Kidney (tissue), 13 donors: ENCODE measurements at regions not wholly inside any gene's neighbourhood (a gene's known extent, or its start where the extent isn't known, plus 50 kb on each side); places are given as distances from the start of the nearest gene placed in this dataset.

Experiments used
- DNase-seq, 5 donors: peaks; one replicate each; pipeline ENCODE4 v3.0.0-alpha.2; 2013 to 2020
- FAIRE-seq: peaks from 2 replicates; lab custom pipeline; 2012; peaks lifted over from hg19 to GRCh38; lab: Jason Lieb, UNC
- H3K27ac ChIP-seq, 2 donors: one replicate each; pipeline ENCODE4 v1.7.0; 2013; ENCODE audit warnings: low read depth in 2 of 2, low read length in 2 of 2, inconsistent platforms in 1 of 2
- H3K27me3 ChIP-seq: one replicate; pipeline ENCODE4 v1.7.1; 2013; ENCODE audit warnings: low read length, inconsistent platforms; ENCODE audit not compliant: control insufficient read depth, insufficient read depth
- H3K36me3 ChIP-seq, 3 donors: one replicate each; pipeline versions ENCODE4 v1.7.0 to v1.7.1; 2013; ENCODE audit warnings: low read length in 3 of 3, control low read depth in 1 of 3, inconsistent platforms in 1 of 3; ENCODE audit not compliant: insufficient read depth in 3 of 3, control insufficient read depth in 2 of 3
- H3K4me1 ChIP-seq, 3 donors: one replicate each; pipeline versions ENCODE4 v1.7.0 to v1.7.1; 2013; ENCODE audit warnings: low read length in 3 of 3, inconsistent platforms in 1 of 3, low read depth in 1 of 3; ENCODE audit not compliant: control insufficient read depth in 2 of 3, insufficient read depth in 2 of 3
- H3K4me3 ChIP-seq, 3 donors: one replicate each; pipeline versions ENCODE4 v1.7.0 to v1.8.1; 2013; ENCODE audit warnings: low read length in 3 of 3, control low read depth in 1 of 3, inconsistent platforms in 1 of 3
- H3K9ac ChIP-seq, 3 donors: one replicate each; pipeline versions ENCODE4 v1.7.0 to v1.7.1; 2013; ENCODE audit warnings: low read length in 3 of 3, control low read depth in 1 of 3, inconsistent platforms in 1 of 3
- H3K9me3 ChIP-seq, 3 donors: one replicate each; pipeline versions ENCODE4 v1.7.0 to v1.7.1; 2013; ENCODE audit warnings: low read length in 3 of 3, control low read depth in 1 of 3, inconsistent platforms in 1 of 3; ENCODE audit not compliant: control insufficient read depth in 2 of 3, insufficient read depth in 1 of 3
- intact Hi-C: fragments of 100-400 bp; cut with DNase I; formaldehyde crosslinking; loops from one replicate; pipeline ENCODE4 v1.11.1; 2022
- TF ChIP-seq, protein P1 (sequence below): IDR thresholded peaks from 3 replicates; pipeline ENCODE4 v1.5.1; 2012; ENCODE audit warnings: mild to moderate bottlenecking, moderate library complexity, borderline replicate concordance; ENCODE audit not compliant: insufficient read depth; ENCODE audit errors: extremely low read depth
- donor health status: control.
- donor health status: control.
- donor health status: control.
- donor health status: control.
- donor health status: control.
- donor health status: DM: yes; HTN: yes; CAD: no.
- donor health status: Normal renal cell carcinoma (clear cell type).

DNA sequence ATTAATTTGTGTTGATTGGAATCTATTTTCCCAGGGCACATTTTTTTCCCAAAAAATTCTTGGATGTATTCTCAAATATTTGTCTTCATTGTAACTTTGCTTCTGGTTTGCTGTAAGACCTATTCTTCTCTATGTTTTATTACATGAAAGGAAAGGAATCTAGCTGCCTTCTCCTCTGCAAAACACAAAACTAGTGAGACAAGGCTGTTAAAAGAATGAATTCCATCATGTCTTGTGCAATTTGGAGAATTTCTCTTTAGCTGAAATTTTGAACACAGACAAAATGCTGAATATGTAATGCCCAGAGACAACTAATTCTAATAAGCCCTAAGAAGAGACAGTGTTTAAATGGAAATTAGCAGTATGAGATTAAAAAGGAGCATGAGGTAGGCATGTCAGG lies 275.9 kb downstream of the CDH20 start:
- Histone ChIP-seq H3K4me3 (no peak overlapping the region), H3K27ac (no peak overlapping the region), H3K9me3 (no peaks in the 10 kb centered on the region), H3K4me1 (peaks cover 0 to 16% (median 3%) of the 10 kb centered on the region in 3 donors), H3K27me3 (no peaks in the 10 kb centered on the region), H3K9ac (no peak overlapping the region), H3K36me3 (no peaks in the 10 kb centered on the region)
- no peak for DNase-seq
- TF ChIP-seq, protein P1, sequence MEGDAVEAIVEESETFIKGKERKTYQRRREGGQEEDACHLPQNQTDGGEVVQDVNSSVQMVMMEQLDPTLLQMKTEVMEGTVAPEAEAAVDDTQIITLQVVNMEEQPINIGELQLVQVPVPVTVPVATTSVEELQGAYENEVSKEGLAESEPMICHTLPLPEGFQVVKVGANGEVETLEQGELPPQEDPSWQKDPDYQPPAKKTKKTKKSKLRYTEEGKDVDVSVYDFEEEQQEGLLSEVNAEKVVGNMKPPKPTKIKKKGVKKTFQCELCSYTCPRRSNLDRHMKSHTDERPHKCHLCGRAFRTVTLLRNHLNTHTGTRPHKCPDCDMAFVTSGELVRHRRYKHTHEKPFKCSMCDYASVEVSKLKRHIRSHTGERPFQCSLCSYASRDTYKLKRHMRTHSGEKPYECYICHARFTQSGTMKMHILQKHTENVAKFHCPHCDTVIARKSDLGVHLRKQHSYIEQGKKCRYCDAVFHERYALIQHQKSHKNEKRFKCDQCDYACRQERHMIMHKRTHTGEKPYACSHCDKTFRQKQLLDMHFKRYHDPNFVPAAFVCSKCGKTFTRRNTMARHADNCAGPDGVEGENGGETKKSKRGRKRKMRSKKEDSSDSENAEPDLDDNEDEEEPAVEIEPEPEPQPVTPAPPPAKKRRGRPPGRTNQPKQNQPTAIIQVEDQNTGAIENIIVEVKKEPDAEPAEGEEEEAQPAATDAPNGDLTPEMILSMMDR = no peak
- intact Hi-C loops = no loop called here
- no peak for FAIRE-seq

DNA sequence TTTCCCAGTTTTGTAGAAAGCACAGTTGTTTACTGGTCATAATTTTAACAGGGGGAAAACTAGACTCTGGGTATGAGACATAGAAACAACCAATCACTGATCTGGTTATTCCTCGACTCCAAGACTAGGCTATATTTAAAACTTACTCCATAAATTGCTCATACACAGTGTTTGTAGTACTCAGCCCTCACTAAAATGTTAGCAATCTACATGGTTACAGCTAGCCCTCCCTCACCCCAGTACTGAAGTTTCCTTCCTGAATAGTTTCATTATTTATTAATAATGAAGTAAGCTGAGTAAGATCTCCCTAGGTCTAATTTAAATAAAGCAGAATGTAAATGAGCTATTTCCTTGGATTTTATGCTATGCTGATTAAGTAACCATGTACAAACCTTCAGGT lies 275.1 kb downstream of the CDH20 start:
- no peak overlapping the region for H3K27ac ChIP-seq

DNA sequence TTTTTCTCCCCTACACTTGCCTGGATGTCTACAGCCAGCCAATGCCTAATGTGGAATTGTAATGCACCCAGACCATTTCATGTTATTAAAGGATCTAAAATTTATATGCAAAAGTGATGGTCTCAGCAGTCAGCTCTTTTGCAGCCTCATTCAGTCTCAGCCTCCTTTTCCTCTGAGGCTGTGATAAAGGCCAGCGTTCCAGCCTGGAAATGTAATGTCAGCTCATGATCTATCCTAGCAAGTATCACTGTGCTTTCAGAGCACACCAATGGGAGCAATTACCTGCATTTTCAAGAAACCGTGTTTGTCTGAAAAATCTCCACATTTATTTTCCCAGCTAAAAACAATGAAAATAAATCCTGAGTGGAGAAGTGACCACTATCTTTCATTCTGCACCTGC lies 274.6 kb downstream of the CDH20 start:
- DNase-seq = no peak
- no peak for FAIRE-seq
- Histone ChIP-seq H3K4me1 (peaks cover 0 to 16% (median 3%) of the 10 kb centered on the region in 3 donors), H3K27ac (no peak overlapping the region), H3K4me3 (no peak overlapping the region), H3K9ac (no peak overlapping the region), H3K9me3 (no peaks in the 10 kb centered on the region), H3K36me3 (no peaks in the 10 kb centered on the region), H3K27me3 (no peaks in the 10 kb centered on the region)
- intact Hi-C loops = no loop called here
- TF ChIP-seq, protein P1 = no peak

More for the DNA sequence above, 275.1 kb downstream of the CDH20 start:
- Histone ChIP-seq H3K27me3 (no peaks in the 10 kb centered on the region), H3K36me3 (no peaks in the 10 kb centered on the region), H3K4me3 (no peak overlapping the region), H3K4me1 (peaks cover 0 to 16% (median 3%) of the 10 kb centered on the region in 3 donors), H3K9ac (no peak overlapping the region), H3K9me3 (no peaks in the 10 kb centered on the region)
- no peak for DNase-seq
- FAIRE-seq = no peak
- TF ChIP-seq, protein P1 = no peak
- intact Hi-C loops = no loop called here

DNA sequence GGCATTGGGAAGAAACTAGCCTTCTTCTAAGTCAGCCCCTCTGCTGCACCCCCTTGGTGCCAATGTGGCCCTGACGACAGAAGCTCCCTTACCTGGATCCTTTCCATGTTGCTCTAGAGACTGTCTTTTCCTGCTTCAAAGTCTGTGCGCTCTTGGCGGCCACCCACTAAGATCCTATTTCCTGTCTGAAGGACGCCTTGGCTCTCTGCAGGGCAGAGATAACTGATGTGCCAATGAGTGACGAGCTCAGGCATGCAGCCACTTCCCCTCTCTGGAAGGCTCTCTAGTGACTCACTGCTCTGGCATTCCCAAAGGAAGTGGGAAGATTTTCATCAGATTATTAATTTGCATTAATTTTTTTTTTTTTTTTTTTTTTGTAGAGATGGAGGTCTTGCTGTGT lies 273.5 kb downstream of the CDH20 start:
- peaks cover 0 to 16% (median 3%) of the 10 kb centered on the region in 3 donors for H3K4me1 ChIP-seq
- no peaks in the 10 kb centered on the region for H3K27me3 ChIP-seq
- FAIRE-seq (peak; percentile 33), DNase-seq (peak; percentile 41 to 90 (median 58))
- no peak overlapping the region for H3K9ac ChIP-seq
- no peaks in the 10 kb centered on the region for H3K36me3 ChIP-seq
- TF ChIP-seq, protein P1 = no peak
- peak overlapping the region in 1 of 2 donors; percentile 5 for H3K27ac ChIP-seq
- intact Hi-C loops = no loop called here
- H3K4me3 ChIP-seq = no peak overlapping the region
- no peaks in the 10 kb centered on the region for H3K9me3 ChIP-seq
